Sigmoid colon (tissue), 4 donors: ENCODE measurements at regions not wholly inside any gene's neighbourhood (a gene's known extent, or its start where the extent isn't known, plus 50 kb on each side); places are given as distances from the start of the nearest gene placed in this dataset.

Experiments used
- CTCF ChIP-seq, 4 experiments: fragments of 450-650 bp in 3 of 4; fragments of 200-600 bp in 1 of 4; IDR thresholded peaks; one replicate each; pipeline ENCODE4 v1.5.1; 2016 to 2019; ENCODE audit warnings: antibody characterized with exemption in 4 of 4, mild to moderate bottlenecking in 3 of 4, moderate library complexity in 2 of 4
- EP300 ChIP-seq, 4 donors: sonication (generic); formaldehyde crosslinking; IDR thresholded peaks; one replicate each; pipeline ENCODE4 v1.6.1; 2017; ENCODE audit warnings: antibody characterized with exemption in 4 of 4
- POLR2A ChIP-seq, 2 donors: fragments of 450-650 bp; IDR thresholded peaks; one replicate each; pipeline ENCODE4 v1.6.1; 2016; ENCODE audit warnings: antibody characterized with exemption in 2 of 2, mild to moderate bottlenecking in 2 of 2, moderate library complexity in 2 of 2
- POLR2AphosphoS5 ChIP-seq, 4 donors: sonication (generic); formaldehyde crosslinking; IDR thresholded peaks; one replicate each; pipeline ENCODE4 v1.6.1; 2017; ENCODE audit warnings: antibody characterized with exemption in 4 of 4

- TF ChIP-seq POLR2A (IDR thresholded peaks at IDR 0.05) (no peak), CTCF (IDR thresholded peaks at IDR 0.05) (no peak), EP300 (IDR thresholded peaks at IDR 0.05) (no peak), POLR2AphosphoS5 (IDR thresholded peaks at IDR 0.05) (no peak)
These were observed 101.2 kb upstream of the ERG start for GRCh38 chr21:38599381-38599975.
